GM18870 (cell line): ENCODE measurements at regions not wholly inside any gene's neighbourhood (a gene's known extent, or its start where the extent isn't known, plus 50 kb on each side); places are given as distances from the start of the nearest gene placed in this dataset.
A peak's percentile ranks its signal among the peaks of the same experiment; 100 is the strongest.

ENCODE experiments used
- ATAC-seq: cut with Tn5 transposase; IDR thresholded peaks from one replicate; pipeline ENCODE4 v1.9.1; 2021; ENCODE audit warnings: moderate library complexity; ENCODE audit not compliant: unreplicated experiment

GRCh38 chr4:38310446-38311043 lies 350.3 kb downstream of the PTTG2 start:
- ATAC-seq = peak; percentile 89

GRCh38 chr4:38311495-38312126 lies 351.4 kb downstream of the PTTG2 start:
- ATAC-seq = no peak

GRCh38 chr4:38313175-38313574 lies 350.8 kb upstream of the KLF3 start:
- ATAC-seq = no peak

- no peak for ATAC-seq
Observed at GRCh38 chr4:38313999-38314561, 349.9 kb upstream of the KLF3 start.

- no peak for ATAC-seq
Observed at GRCh38 chr4:38314663-38315062, 349.3 kb upstream of the KLF3 start.

- ATAC-seq = no peak
Observed at GRCh38 chr4:38315286-38315685, 348.7 kb upstream of the KLF3 start.

- no peak for ATAC-seq
Observed at GRCh38 chr4:38316045-38316444, 348.0 kb upstream of the KLF3 start.

GRCh38 chr4:38317041-38317674 lies 346.8 kb upstream of the KLF3 start:
- ATAC-seq = no peak

- ATAC-seq = peak; percentile 71
Observed at GRCh38 chr4:38318737-38319455, 345.1 kb upstream of the KLF3 start.

- ATAC-seq = no peak
Observed at GRCh38 chr4:38319456-38320342, 344.3 kb upstream of the KLF3 start.

GRCh38 chr4:38320343-38320695 lies 343.7 kb upstream of the KLF3 start:
- ATAC-seq = no peak

GRCh38 chr4:38320833-38321232 lies 343.2 kb upstream of the KLF3 start:
- ATAC-seq = no peak

- no peak for ATAC-seq
Observed at GRCh38 chr4:38322714-38323113, 341.3 kb upstream of the KLF3 start.

- no peak for ATAC-seq
Observed at GRCh38 chr4:38323141-38323641, 340.8 kb upstream of the KLF3 start.

- ATAC-seq = no peak
Observed at GRCh38 chr4:38324861-38325628, 339.0 kb upstream of the KLF3 start.

GRCh38 chr4:38325629-38325913 lies 338.4 kb upstream of the KLF3 start:
- ATAC-seq = no peak

- ATAC-seq = no peak
Observed at GRCh38 chr4:38326499-38326898, 337.5 kb upstream of the KLF3 start.

- ATAC-seq = no peak
Observed at GRCh38 chr4:38327174-38327573, 336.8 kb upstream of the KLF3 start.

- ATAC-seq = no peak
Observed at GRCh38 chr4:38328989-38329729, 334.8 kb upstream of the KLF3 start.
